Parathyroid adenoma (tissue), 2 donors: ENCODE measurements at regions not wholly inside any gene's neighbourhood (a gene's known extent, or its start where the extent isn't known, plus 50 kb on each side); places are given as distances from the start of the nearest gene placed in this dataset.

Source experiments
- H2AFZ ChIP-seq: fragments of 300-600 bp; sonication (generic); one replicate; pipeline ENCODE4 v1.7.0; 2017; ENCODE audit warnings: antibody characterized with exemption, mild to moderate bottlenecking
- H3K27ac ChIP-seq: fragments of 300-600 bp; sonication (generic); one replicate; pipeline ENCODE4 v1.7.0; 2017
- H3K27me3 ChIP-seq: fragments of 300-600 bp; sonication (generic); one replicate; pipeline ENCODE4 v1.7.0; 2017; ENCODE audit warnings: low read length; ENCODE audit not compliant: control insufficient read depth, insufficient read depth
- H3K36me3 ChIP-seq: fragments of 300-600 bp; sonication (generic); one replicate; pipeline ENCODE4 v1.7.0; 2017; ENCODE audit warnings: low read length; ENCODE audit not compliant: control insufficient read depth, insufficient read depth
- H3K4me1 ChIP-seq: fragments of 300-600 bp; sonication (generic); one replicate; pipeline ENCODE4 v1.7.0; 2017; ENCODE audit warnings: control low read depth
- H3K4me2 ChIP-seq: fragments of 300-600 bp; sonication (generic); one replicate; pipeline ENCODE4 v1.7.0; 2017; ENCODE audit warnings: low read length
- H3K4me3 ChIP-seq: fragments of 300-600 bp; sonication (generic); one replicate; pipeline ENCODE4 v1.7.0; 2017; ENCODE audit warnings: low read depth, low read length
- H3K79me2 ChIP-seq: fragments of 300-600 bp; sonication (generic); one replicate; pipeline ENCODE4 v1.7.0; 2017; ENCODE audit warnings: control low read depth
- H3K9ac ChIP-seq: fragments of 300-600 bp; sonication (generic); one replicate; pipeline ENCODE4 v1.7.0; 2017; ENCODE audit warnings: mild to moderate bottlenecking
- H3K9me3 ChIP-seq: fragments of 300-600 bp; sonication (generic); one replicate; pipeline ENCODE4 v1.7.0; 2017; ENCODE audit warnings: low read length; ENCODE audit not compliant: control insufficient read depth
- TF ChIP-seq, protein P1 (sequence below): fragments of 300-600 bp; sonication (generic); IDR thresholded peaks from one replicate; pipeline ENCODE4 v1.7.0; 2017; ENCODE audit warnings: antibody characterized with exemption, mild to moderate bottlenecking
- donor health status: primary hyperparathyroidism.

DNA sequence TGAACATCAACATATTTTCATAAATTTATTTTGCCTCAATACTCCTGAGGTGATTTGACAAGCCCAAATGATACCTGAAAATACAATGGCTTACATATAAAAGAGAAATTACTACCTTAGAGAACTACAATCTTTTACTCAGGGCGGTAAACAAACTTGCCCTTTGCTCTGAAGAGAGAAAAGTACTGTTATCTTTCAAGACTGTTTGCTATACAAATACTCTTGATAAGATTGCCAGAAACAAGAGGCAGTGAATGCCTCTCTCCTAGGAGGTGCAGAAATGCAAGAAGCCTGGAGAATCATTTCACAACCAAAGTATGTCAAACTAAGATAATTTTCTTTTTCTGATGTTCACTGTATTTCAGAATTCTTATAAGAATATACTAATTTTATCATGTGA is 160.3 kb downstream of the ALX1 start:
- Histone ChIP-seq H3K4me3 (no peak overlapping the region), H3K9me3 (no peaks in the 10 kb centered on the region), H3K36me3 (no peaks in the 10 kb centered on the region), H3K4me1 (no peaks in the 10 kb centered on the region), H3K27me3 (no peaks in the 10 kb centered on the region), H2AFZ (no peak overlapping the region), H3K4me2 (no peak overlapping the region), H3K27ac (no peak overlapping the region), H3K9ac (no peak overlapping the region), H3K79me2 (no peaks in the 10 kb centered on the region)
- TF ChIP-seq, protein P1, sequence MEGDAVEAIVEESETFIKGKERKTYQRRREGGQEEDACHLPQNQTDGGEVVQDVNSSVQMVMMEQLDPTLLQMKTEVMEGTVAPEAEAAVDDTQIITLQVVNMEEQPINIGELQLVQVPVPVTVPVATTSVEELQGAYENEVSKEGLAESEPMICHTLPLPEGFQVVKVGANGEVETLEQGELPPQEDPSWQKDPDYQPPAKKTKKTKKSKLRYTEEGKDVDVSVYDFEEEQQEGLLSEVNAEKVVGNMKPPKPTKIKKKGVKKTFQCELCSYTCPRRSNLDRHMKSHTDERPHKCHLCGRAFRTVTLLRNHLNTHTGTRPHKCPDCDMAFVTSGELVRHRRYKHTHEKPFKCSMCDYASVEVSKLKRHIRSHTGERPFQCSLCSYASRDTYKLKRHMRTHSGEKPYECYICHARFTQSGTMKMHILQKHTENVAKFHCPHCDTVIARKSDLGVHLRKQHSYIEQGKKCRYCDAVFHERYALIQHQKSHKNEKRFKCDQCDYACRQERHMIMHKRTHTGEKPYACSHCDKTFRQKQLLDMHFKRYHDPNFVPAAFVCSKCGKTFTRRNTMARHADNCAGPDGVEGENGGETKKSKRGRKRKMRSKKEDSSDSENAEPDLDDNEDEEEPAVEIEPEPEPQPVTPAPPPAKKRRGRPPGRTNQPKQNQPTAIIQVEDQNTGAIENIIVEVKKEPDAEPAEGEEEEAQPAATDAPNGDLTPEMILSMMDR, result no peak

DNA sequence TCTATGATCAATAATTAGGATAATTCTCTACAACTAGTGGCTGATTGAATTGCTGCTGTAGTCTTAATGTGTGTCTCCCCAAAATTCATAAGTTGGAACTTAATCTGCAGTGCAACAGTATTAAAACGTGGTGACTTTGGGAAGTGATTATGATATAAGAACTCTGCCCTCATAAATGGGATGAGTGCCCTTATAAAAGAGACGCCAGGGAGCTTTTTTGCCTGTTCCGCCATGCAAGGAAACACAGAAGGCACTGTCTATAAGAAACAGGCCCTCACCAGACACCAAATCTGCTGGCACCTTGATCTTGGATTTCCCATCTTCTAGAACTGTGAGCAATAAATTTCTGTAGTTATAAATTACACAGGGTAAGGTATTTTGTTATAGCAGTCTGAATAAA is 161.0 kb downstream of the ALX1 start:
- TF ChIP-seq, protein P1, result no peak
- H3K4me2 ChIP-seq, result no peak overlapping the region
- H3K9me3 ChIP-seq, result no peaks in the 10 kb centered on the region
- no peak overlapping the region for H2AFZ ChIP-seq
- no peak overlapping the region for H3K27ac ChIP-seq
- no peaks in the 10 kb centered on the region for H3K27me3 ChIP-seq
- no peak overlapping the region for H3K4me3 ChIP-seq
- H3K79me2 ChIP-seq, result no peaks in the 10 kb centered on the region
- H3K36me3 ChIP-seq, result no peaks in the 10 kb centered on the region
- H3K4me1 ChIP-seq, result no peaks in the 10 kb centered on the region
- H3K9ac ChIP-seq, result no peak overlapping the region

DNA sequence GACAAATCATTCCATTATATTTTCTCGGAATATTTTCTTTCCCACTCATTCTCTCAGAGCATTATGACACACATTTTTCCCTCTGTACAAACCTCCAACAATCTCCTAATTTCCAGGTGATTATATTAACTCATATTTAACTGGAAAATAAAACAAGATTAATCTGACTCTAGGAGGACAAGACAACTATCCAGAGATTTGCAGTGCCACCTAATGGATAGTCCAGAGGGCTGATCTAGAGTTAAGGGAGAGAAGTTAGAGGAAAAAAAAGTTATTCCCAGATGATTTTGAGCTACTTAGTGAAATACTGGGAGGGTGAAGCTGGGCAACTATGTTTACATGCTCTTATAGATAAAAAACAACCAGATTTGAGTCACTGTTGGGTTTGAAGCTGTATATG is 161.7 kb downstream of the ALX1 start:
- no peaks in the 10 kb centered on the region for H3K36me3 ChIP-seq
- no peak overlapping the region for H3K4me2 ChIP-seq
- no peak overlapping the region for H2AFZ ChIP-seq
- H3K79me2 ChIP-seq, result no peaks in the 10 kb centered on the region
- no peaks in the 10 kb centered on the region for H3K27me3 ChIP-seq
- TF ChIP-seq, protein P1, result no peak
- no peak overlapping the region for H3K4me3 ChIP-seq
- no peaks in the 10 kb centered on the region for H3K4me1 ChIP-seq
- H3K9ac ChIP-seq, result no peak overlapping the region
- no peak overlapping the region for H3K27ac ChIP-seq
- H3K9me3 ChIP-seq, result no peaks in the 10 kb centered on the region

DNA sequence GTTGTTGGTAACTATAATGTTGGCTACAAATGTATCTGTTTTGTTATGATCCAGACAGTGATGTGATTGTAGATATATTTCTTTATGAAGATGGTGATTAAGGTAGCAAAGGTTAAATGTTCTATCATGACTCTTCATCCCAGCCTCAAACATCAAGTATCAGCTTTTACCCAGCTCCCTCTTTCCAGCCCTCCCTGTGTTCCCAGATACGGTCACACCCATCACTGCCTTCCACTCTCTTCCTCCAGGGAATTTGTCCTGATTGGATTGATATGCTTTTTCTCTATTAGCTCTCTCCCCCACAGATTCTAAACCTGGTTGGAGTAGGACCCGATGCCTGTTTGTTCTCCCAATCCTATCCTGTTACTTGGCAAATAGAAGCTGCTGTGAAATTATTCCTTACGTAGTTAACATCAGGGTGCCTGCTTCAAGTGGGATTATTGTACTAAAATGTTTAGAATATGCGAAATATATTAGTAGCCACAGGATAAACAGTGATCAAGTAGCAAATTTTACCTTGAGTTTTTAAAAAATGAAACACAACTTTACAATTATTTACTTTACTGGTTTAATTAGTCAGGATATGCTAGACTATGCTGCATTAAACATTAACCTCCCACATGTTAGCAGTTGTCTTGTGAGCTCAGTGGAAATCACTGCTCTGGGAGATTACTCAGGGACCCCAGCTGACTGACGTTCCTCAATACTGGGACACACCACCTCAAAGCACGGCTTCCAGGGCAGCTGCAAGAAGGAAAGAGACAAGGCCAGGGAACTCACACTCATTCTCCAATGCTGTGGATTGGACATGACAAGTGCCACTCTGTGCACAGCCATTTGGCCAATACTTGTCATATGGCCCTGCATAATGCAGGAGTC is 165.3 kb downstream of the ALX1 start:
- H3K4me2 ChIP-seq, result no peak overlapping the region

More for the DNA sequence above, 165.3 kb downstream of the ALX1 start:
- no peaks in the 10 kb centered on the region for H3K36me3 ChIP-seq
- no peak overlapping the region for H3K9ac ChIP-seq
- no peak overlapping the region for H2AFZ ChIP-seq
- no peaks in the 10 kb centered on the region for H3K9me3 ChIP-seq
- H3K4me3 ChIP-seq, result no peak overlapping the region
- H3K79me2 ChIP-seq, result no peaks in the 10 kb centered on the region
- no peaks in the 10 kb centered on the region for H3K27me3 ChIP-seq
- TF ChIP-seq, protein P1, result no peak
- no peak overlapping the region for H3K27ac ChIP-seq
- H3K4me1 ChIP-seq, result no peaks in the 10 kb centered on the region
